Neural progenitor cell (in vitro differentiated cells): ENCODE measurements at regions not wholly inside any gene's neighbourhood (a gene's known extent, or its start where the extent isn't known, plus 50 kb on each side); places are given as distances from the start of the nearest gene placed in this dataset.

Source experiments
- EZH2 ChIP-seq: fragments of 200-600 bp; sonication (generic); IDR thresholded peaks from 2 replicates; pipeline ENCODE4 v1.6.1; 2017; ENCODE audit warnings: antibody characterized with exemption, mild to moderate bottlenecking, moderate library complexity
- TF ChIP-seq, protein P1 (sequence below): fragments of 200-600 bp; sonication (generic); IDR thresholded peaks from 2 replicates; pipeline ENCODE4 v1.5.1; 2017; ENCODE audit warnings: antibody characterized with exemption, mild to moderate bottlenecking

DNA sequence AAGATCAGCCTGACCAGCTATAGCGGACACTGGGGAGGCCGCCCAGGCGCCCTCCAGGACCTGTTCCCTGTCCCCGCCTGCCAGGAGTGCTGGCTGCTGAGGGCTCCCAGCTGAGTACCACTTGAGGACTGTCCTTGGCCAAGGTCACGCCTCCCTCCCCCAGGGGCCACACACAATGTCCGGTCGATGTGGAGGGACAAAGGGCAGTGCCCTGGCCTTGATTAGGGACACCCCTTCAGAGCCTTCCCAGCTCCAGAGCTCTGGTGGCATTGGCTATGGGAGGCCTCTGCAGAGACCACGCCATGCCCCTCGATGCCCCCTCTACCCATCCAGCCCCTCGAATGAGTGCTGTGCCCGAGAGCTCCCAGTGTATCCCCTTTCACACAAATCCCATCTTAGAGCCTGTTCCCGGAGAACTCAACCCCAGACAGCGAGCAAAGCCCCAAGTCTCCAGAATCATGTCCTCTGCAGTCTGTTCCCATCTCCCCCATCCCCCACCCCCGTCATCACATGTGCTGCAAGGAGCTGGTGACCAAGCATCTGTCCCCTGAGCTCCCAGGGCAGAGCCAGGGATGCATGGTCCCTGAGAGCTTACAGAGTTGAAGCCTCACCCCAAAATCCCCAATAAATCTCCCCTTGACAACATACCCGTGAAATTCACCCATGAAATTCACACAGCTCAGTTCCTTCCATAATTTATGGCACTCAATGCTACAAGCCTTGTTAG, 158.9 kb downstream of the NUP210 start:
- TF ChIP-seq, protein P1, sequence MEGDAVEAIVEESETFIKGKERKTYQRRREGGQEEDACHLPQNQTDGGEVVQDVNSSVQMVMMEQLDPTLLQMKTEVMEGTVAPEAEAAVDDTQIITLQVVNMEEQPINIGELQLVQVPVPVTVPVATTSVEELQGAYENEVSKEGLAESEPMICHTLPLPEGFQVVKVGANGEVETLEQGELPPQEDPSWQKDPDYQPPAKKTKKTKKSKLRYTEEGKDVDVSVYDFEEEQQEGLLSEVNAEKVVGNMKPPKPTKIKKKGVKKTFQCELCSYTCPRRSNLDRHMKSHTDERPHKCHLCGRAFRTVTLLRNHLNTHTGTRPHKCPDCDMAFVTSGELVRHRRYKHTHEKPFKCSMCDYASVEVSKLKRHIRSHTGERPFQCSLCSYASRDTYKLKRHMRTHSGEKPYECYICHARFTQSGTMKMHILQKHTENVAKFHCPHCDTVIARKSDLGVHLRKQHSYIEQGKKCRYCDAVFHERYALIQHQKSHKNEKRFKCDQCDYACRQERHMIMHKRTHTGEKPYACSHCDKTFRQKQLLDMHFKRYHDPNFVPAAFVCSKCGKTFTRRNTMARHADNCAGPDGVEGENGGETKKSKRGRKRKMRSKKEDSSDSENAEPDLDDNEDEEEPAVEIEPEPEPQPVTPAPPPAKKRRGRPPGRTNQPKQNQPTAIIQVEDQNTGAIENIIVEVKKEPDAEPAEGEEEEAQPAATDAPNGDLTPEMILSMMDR: no peak
- no peak for TF ChIP-seq EZH2
